Liver (tissue), 8 donors: ENCODE measurements at regions not wholly inside any gene's neighbourhood (a gene's known extent, or its start where the extent isn't known, plus 50 kb on each side); places are given as distances from the start of the nearest gene placed in this dataset.

Experiments used
- DNase-seq: peaks from one replicate; pipeline ENCODE4 v3.0.0-alpha.2; 2017; ENCODE audit warnings: low spot score
- H3K27ac ChIP-seq, 2 donors: one replicate each; pipeline ENCODE4 v1.7.0; 2013; ENCODE audit warnings: inconsistent platforms in 2 of 2, low read length in 2 of 2, control low read depth in 1 of 2, low read depth in 1 of 2, mild to moderate bottlenecking in 1 of 2
- H3K27me3 ChIP-seq, 4 donors: one replicate each; pipeline versions ENCODE4 v1.6.1 to v1.7.0; 2013; ENCODE audit warnings: low read length in 3 of 4, inconsistent platforms in 1 of 4, mild to moderate bottlenecking in 1 of 4, moderate library complexity in 1 of 4; ENCODE audit not compliant: control insufficient read depth in 4 of 4, insufficient read depth in 4 of 4
- H3K36me3 ChIP-seq, 4 donors: one replicate each; pipeline versions ENCODE4 v1.6.1 to v1.7.0; 2013; ENCODE audit warnings: low read length in 3 of 4, mild to moderate bottlenecking in 3 of 4, low read depth in 1 of 4, moderate library complexity in 1 of 4; ENCODE audit not compliant: control insufficient read depth in 4 of 4, insufficient read depth in 3 of 4
- H3K4me1 ChIP-seq, 4 donors: one replicate each; pipeline versions ENCODE4 v1.6.1 to v1.7.0; 2013; ENCODE audit warnings: low read length in 3 of 4, mild to moderate bottlenecking in 3 of 4, moderate library complexity in 1 of 4; ENCODE audit not compliant: control insufficient read depth in 4 of 4, insufficient read depth in 4 of 4
- H3K4me3 ChIP-seq, 3 donors: one replicate each; pipeline versions ENCODE4 v1.6.1 to v1.7.0; 2013; ENCODE audit warnings: low read length in 3 of 3, control low read depth in 1 of 3, low read depth in 1 of 3, mild to moderate bottlenecking in 1 of 3
- H3K9ac ChIP-seq, 2 donors: one replicate each; pipeline ENCODE4 v1.7.0; 2013; ENCODE audit warnings: low read length in 2 of 2, mild to moderate bottlenecking in 2 of 2, moderate library complexity in 2 of 2, control low read depth in 1 of 2, low read depth in 1 of 2
- H3K9me3 ChIP-seq, 4 donors: one replicate each; pipeline versions ENCODE4 v1.6.1 to v1.7.0; 2013; ENCODE audit warnings: low read length in 3 of 4; ENCODE audit not compliant: control insufficient read depth in 4 of 4
- FOXA1 ChIP-seq: IDR thresholded peaks from 2 replicates; pipeline ENCODE4 v1.6.1; 2016; ENCODE audit warnings: antibody characterized with exemption
- RAD21 ChIP-seq, 2 donors: IDR thresholded peaks; 2 replicates each; pipeline ENCODE4 v1.6.1; 2016; ENCODE audit warnings: antibody characterized with exemption in 2 of 2, mild to moderate bottlenecking in 2 of 2
- RXRA ChIP-seq, 2 donors: IDR thresholded peaks; 2 replicates each; pipeline ENCODE4 v1.6.1; 2017 to 2018; ENCODE audit warnings: antibody characterized with exemption in 2 of 2, mild to moderate bottlenecking in 1 of 2
- TAF1 ChIP-seq: conservative IDR thresholded peaks from 2 replicates; pipeline ENCODE4 v1.6.1; 2016; ENCODE audit warnings: antibody characterized with exemption, mild to moderate bottlenecking
- WGBS: extraction: QIAGEN DNeasy Blood & Tissue Kit; methylation state at CpG from one replicate; pipeline ENCODE4 v1.1.7; 2013; 5-methylcytosine and 5-hydroxymethylcytosine counted together
- TF ChIP-seq, protein P1 (sequence below): fragments of 150-350 bp; IDR thresholded peaks from 2 replicates; pipeline ENCODE4 v1.5.1; 2017; ENCODE audit warnings: improper control_type of control experiment, low read depth, low read length; ENCODE audit not compliant: missing input control
- TF ChIP-seq, protein P2 (sequence below): IDR thresholded peaks from 2 replicates; pipeline ENCODE4 v1.6.1; 2016; ENCODE audit warnings: antibody characterized with exemption, mild to moderate bottlenecking
- donor health status: healthy.
- donor health status: healthy.
- donor health status: healthy.
- donor health status: healthy.
- donor health status: healthy.

DNA sequence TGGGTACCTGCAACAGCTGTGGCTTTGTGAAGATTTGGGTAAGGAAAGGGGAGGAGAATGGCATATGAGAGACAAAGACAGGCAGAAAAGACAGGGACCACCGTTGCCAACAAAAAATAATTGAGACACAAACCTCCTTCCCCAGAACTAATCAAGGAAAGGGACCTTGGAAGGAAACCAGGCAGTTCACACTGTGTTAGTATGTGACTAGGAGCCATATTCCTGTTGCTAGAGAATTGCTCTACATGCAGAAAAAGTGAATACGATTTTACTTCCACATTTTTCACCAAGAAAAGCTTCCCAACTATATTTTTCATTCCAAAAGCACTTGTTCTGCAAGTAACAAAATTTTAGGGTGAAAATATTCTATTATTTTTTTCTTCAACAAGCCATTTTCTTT lies 393.7 kb upstream of the ADAMTS9 start:
- no peak overlapping the region for H3K27ac ChIP-seq
- H3K4me1 ChIP-seq = no peaks in the 10 kb centered on the region
- no peaks in the 10 kb centered on the region for H3K36me3 ChIP-seq
- no peaks in the 10 kb centered on the region for H3K9me3 ChIP-seq
- WGBS = 62% methylated on average over 2 of the region's 2 CpGs
- DNase-seq = no peak
- peaks cover 0 to 4% (median 0%) of the 10 kb centered on the region in 4 donors for H3K27me3 ChIP-seq
- no peak overlapping the region for H3K4me3 ChIP-seq
- H3K9ac ChIP-seq = no peak overlapping the region
- no peak for TF ChIP-seq FOXA1

DNA sequence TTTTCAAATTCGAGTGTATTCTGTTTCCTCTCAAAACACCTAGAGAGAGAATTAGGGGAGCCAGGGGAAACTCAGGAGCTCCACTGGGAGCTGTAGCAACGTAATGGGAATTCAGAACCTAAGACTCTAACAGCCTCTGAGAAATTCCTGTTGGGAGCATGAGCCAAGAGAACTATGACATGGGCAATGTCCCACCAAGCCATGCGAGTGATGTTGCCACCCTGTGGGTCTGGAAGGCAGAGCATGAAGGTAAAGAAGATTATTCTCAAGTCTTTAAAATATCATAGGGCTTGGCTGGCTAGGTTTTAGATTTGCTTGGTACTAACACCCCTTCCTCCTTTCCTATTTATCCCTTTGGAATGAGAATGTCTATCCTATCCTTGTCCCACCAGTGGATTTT lies 392.6 kb upstream of the ADAMTS9 start:
- 58% methylated on average over 3 of the region's 3 CpGs for WGBS
- DNase-seq = no peak
- Histone ChIP-seq H3K9ac (no peak overlapping the region), H3K36me3 (no peaks in the 10 kb centered on the region), H3K4me3 (no peak overlapping the region), H3K4me1 (no peaks in the 10 kb centered on the region), H3K27ac (no peak overlapping the region), H3K27me3 (peaks cover 0 to 4% (median 0%) of the 10 kb centered on the region in 4 donors), H3K9me3 (no peaks in the 10 kb centered on the region)
- TF ChIP-seq, protein P1, sequence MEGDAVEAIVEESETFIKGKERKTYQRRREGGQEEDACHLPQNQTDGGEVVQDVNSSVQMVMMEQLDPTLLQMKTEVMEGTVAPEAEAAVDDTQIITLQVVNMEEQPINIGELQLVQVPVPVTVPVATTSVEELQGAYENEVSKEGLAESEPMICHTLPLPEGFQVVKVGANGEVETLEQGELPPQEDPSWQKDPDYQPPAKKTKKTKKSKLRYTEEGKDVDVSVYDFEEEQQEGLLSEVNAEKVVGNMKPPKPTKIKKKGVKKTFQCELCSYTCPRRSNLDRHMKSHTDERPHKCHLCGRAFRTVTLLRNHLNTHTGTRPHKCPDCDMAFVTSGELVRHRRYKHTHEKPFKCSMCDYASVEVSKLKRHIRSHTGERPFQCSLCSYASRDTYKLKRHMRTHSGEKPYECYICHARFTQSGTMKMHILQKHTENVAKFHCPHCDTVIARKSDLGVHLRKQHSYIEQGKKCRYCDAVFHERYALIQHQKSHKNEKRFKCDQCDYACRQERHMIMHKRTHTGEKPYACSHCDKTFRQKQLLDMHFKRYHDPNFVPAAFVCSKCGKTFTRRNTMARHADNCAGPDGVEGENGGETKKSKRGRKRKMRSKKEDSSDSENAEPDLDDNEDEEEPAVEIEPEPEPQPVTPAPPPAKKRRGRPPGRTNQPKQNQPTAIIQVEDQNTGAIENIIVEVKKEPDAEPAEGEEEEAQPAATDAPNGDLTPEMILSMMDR = peak; percentile 31
- TF ChIP-seq TAF1 (no peak), RXRA (IDR thresholded peaks at IDR 0.05) (no peak), RAD21 (IDR thresholded peaks at IDR 0.05) (peak in 1 of 2 donors; percentile 67)
- TF ChIP-seq, protein P2, sequence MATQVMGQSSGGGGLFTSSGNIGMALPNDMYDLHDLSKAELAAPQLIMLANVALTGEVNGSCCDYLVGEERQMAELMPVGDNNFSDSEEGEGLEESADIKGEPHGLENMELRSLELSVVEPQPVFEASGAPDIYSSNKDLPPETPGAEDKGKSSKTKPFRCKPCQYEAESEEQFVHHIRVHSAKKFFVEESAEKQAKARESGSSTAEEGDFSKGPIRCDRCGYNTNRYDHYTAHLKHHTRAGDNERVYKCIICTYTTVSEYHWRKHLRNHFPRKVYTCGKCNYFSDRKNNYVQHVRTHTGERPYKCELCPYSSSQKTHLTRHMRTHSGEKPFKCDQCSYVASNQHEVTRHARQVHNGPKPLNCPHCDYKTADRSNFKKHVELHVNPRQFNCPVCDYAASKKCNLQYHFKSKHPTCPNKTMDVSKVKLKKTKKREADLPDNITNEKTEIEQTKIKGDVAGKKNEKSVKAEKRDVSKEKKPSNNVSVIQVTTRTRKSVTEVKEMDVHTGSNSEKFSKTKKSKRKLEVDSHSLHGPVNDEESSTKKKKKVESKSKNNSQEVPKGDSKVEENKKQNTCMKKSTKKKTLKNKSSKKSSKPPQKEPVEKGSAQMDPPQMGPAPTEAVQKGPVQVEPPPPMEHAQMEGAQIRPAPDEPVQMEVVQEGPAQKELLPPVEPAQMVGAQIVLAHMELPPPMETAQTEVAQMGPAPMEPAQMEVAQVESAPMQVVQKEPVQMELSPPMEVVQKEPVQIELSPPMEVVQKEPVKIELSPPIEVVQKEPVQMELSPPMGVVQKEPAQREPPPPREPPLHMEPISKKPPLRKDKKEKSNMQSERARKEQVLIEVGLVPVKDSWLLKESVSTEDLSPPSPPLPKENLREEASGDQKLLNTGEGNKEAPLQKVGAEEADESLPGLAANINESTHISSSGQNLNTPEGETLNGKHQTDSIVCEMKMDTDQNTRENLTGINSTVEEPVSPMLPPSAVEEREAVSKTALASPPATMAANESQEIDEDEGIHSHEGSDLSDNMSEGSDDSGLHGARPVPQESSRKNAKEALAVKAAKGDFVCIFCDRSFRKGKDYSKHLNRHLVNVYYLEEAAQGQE = no peak

DNA sequence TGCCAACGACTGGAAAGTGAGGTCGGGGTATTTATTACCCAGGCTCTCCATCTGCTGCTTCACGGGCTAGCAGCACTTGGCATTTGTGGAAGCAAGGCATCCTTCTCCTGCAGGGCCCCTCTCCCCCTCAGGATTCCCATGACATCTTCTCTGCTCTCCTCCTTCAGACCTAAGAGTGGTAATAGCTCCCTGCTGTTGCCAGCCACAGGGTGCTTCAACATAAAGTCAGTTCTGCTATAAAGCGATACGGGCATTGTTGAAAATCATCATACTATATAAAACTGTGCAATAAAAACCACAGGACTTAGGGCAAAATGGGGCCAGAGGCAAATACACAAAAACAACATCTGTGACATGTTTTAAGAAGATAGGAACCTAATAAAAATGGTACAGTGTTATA lies 391.8 kb upstream of the ADAMTS9 start:
- TF ChIP-seq, protein P1 = no peak
- no peak for TF ChIP-seq RXRA (IDR thresholded peaks at IDR 0.05)
- no peak overlapping the region for H3K4me3 ChIP-seq
- H3K27ac ChIP-seq = no peak overlapping the region
- WGBS = 78% methylated on average over 5 of the region's 5 CpGs
- no peak for DNase-seq
- H3K27me3 ChIP-seq = peaks cover 0 to 4% (median 0%) of the 10 kb centered on the region in 4 donors
- H3K9me3 ChIP-seq = no peaks in the 10 kb centered on the region
- H3K9ac ChIP-seq = no peak overlapping the region
- H3K4me1 ChIP-seq = no peaks in the 10 kb centered on the region
- no peaks in the 10 kb centered on the region for H3K36me3 ChIP-seq
